Esophagus squamous epithelium (tissue), 5 donors: ENCODE measurements at regions not wholly inside any gene's neighbourhood (a gene's known extent, or its start where the extent isn't known, plus 50 kb on each side); places are given as distances from the start of the nearest gene placed in this dataset.
"Not testable (repeated sequence)": the region's sequence is repeated elsewhere in the genome, so short reads cannot be mapped to it uniquely, and the experiment has no call there.

ENCODE experiments used
- DNase-seq: peaks from one replicate; lab custom pipeline; 2025; lab: John Stamatoyannopoulos, UW
- H3K27ac ChIP-seq, 4 donors: fragments of 200-600 bp; sonication (generic); one replicate each; pipeline ENCODE4 v1.5.1; 2016 to 2019; ENCODE audit warnings: mild to moderate bottlenecking in 1 of 4
- H3K27me3 ChIP-seq, 4 donors: fragments of 200-600 bp; sonication (generic); 1 replicate in 3 of 4; 2 replicates in 1 of 4; pipeline versions ENCODE4 v1.5.1 to v1.6.0; 2017 to 2021; ENCODE audit warnings: antibody characterized with exemption in 1 of 4
- H3K36me3 ChIP-seq, 3 donors: fragments of 200-600 bp; sonication (generic); one replicate each; pipeline ENCODE4 v1.5.1; 2016 to 2019
- H3K4me1 ChIP-seq, 3 donors: fragments of 200-600 bp; sonication (generic); one replicate each; pipeline ENCODE4 v1.5.1; 2017 to 2019
- H3K4me3 ChIP-seq, 4 donors: fragments of 200-600 bp; sonication (generic); 1 replicate in 3 of 4; 2 replicates in 1 of 4; pipeline ENCODE4 v1.5.1; 2016 to 2019; ENCODE audit warnings: mild to moderate bottlenecking in 2 of 4, moderate library complexity in 1 of 4
- H3K9me3 ChIP-seq, 3 donors: fragments of 200-600 bp; sonication (generic); one replicate each; pipeline ENCODE4 v1.5.1; 2016 to 2019
- CTCF ChIP-seq, 6 experiments: fragments of 450-650 bp in 4 of 6; fragments of 200-600 bp in 2 of 6; sonication (generic) in 2 of 6; IDR thresholded peaks; one replicate each; pipeline ENCODE4 v1.5.1; 2016 to 2019; ENCODE audit warnings: antibody characterized with exemption in 6 of 6, mild to moderate bottlenecking in 4 of 6, moderate library complexity in 4 of 6
- POLR2A ChIP-seq, 4 donors: fragments of 450-650 bp; IDR thresholded peaks; one replicate each; pipeline ENCODE4 v1.6.1; 2017; ENCODE audit warnings: antibody characterized with exemption in 4 of 4, mild to moderate bottlenecking in 4 of 4, moderate library complexity in 3 of 4
- WGBS, 2 donors: methylation state at CpG; one replicate each; pipeline ENCODE4 v1.1.5; 2018; 5-methylcytosine and 5-hydroxymethylcytosine counted together
- intact Hi-C: fragments of 100-400 bp; cut with DNase I; formaldehyde crosslinking; loops from one replicate; pipeline ENCODE4 v1.15.0; 2022
- donor health status: DM: yes; HTN: yes; CAD: no.

GRCh38 chr4:126182336-126182735 lies 867.6 kb downstream of the FAT4 start:
- no peaks in the 10 kb centered on the region for H3K4me1 ChIP-seq
- no peak overlapping the region for H3K4me3 ChIP-seq
- no peak for DNase-seq
- H3K27me3 ChIP-seq = no peaks in the 10 kb centered on the region
- H3K27ac ChIP-seq = peak overlapping the region in 1 of 4 donors; percentile 55
- no peak for TF ChIP-seq CTCF (IDR thresholded peaks at IDR 0.05)
- no peak for TF ChIP-seq POLR2A (IDR thresholded peaks at IDR 0.05)
- 80 to 81% methylated on average over 1 of the region's 1 CpG for WGBS, 2 donors
- intact Hi-C loops = no loop called here
- H3K36me3 ChIP-seq = no peaks in the 10 kb centered on the region
- H3K9me3 ChIP-seq = no peaks in the 10 kb centered on the region

GRCh38 chr4:126182786-126183185 lies 868.0 kb downstream of the FAT4 start:
- no peak for DNase-seq
- Histone ChIP-seq H3K27me3 (no peaks in the 10 kb centered on the region), H3K9me3 (no peaks in the 10 kb centered on the region), H3K4me1 (no peaks in the 10 kb centered on the region), H3K27ac (peak overlapping the region in 1 of 4 donors; percentile 55), H3K4me3 (no peak overlapping the region), H3K36me3 (no peaks in the 10 kb centered on the region)
- intact Hi-C loops = no loop called here
- TF ChIP-seq POLR2A (IDR thresholded peaks at IDR 0.05) (no peak), CTCF (IDR thresholded peaks at IDR 0.05) (no peak)
- 80% methylated on average over 2 of the region's 2 CpGs for WGBS, 2 donors

GRCh38 chr4:126183206-126183605 lies 868.5 kb downstream of the FAT4 start:
- no peak for DNase-seq

GRCh38 chr4:126191536-126191935 lies 876.8 kb downstream of the FAT4 start:
- Histone ChIP-seq H3K4me1 (no peaks in the 10 kb centered on the region), H3K9me3 (no peaks in the 10 kb centered on the region), H3K27me3 (no peaks in the 10 kb centered on the region), H3K36me3 (no peaks in the 10 kb centered on the region), H3K27ac (no peak overlapping the region), H3K4me3 (no peak overlapping the region)
- 86 to 88% methylated on average over 2 of the region's 2 CpGs for WGBS, 2 donors
- TF ChIP-seq CTCF (IDR thresholded peaks at IDR 0.05) = no peak
- no peak for TF ChIP-seq POLR2A (IDR thresholded peaks at IDR 0.05)
- intact Hi-C loops = no loop called here
- no peak for DNase-seq

More at GRCh38 chr4:126183206-126183605, 868.5 kb downstream of the FAT4 start:
- intact Hi-C loops = no loop called here
- H3K36me3 ChIP-seq = no peaks in the 10 kb centered on the region
- H3K9me3 ChIP-seq = no peaks in the 10 kb centered on the region
- no peak for TF ChIP-seq CTCF (IDR thresholded peaks at IDR 0.05)
- TF ChIP-seq POLR2A (IDR thresholded peaks at IDR 0.05) = no peak
- no peaks in the 10 kb centered on the region for H3K4me1 ChIP-seq
- 38 to 42% methylated on average over 2 of the region's 2 CpGs for WGBS, 2 donors
- no peaks in the 10 kb centered on the region for H3K27me3 ChIP-seq
- H3K27ac ChIP-seq = peak overlapping the region in 1 of 4 donors; percentile 55
- H3K4me3 ChIP-seq = no peak overlapping the region

- no peak for DNase-seq
- TF ChIP-seq POLR2A (IDR thresholded peaks at IDR 0.05) (no peak), CTCF (IDR thresholded peaks at IDR 0.05) (no peak)
- no peaks in the 10 kb centered on the region for H3K4me1 ChIP-seq
- H3K27ac ChIP-seq = no peak overlapping the region
- 78 to 84% methylated on average over 5 to 6 of the region's 6 CpGs for WGBS, 2 donors
- H3K4me3 ChIP-seq = no peak overlapping the region
- H3K27me3 ChIP-seq = no peaks in the 10 kb centered on the region
- intact Hi-C loops = no loop called here
- H3K36me3 ChIP-seq = no peaks in the 10 kb centered on the region
- H3K9me3 ChIP-seq = no peaks in the 10 kb centered on the region
Measured at GRCh38 chr4:126192506-126192905, 877.8 kb downstream of the FAT4 start.

GRCh38 chr4:126201251-126202138 lies 886.7 kb downstream of the FAT4 start:
- H3K36me3 ChIP-seq, DNase-seq, intact Hi-C loops, H3K4me3 ChIP-seq, H3K9me3 ChIP-seq, H3K27ac ChIP-seq, H3K4me1 ChIP-seq, H3K27me3 ChIP-seq: not testable (repeated sequence)
- WGBS, 2 donors = 81 to 100% methylated on average over 1 to 5 of the region's 53 CpGs
